ENCODE measurements at regions not wholly inside any gene's neighbourhood (a gene's known extent, or its start where the extent isn't known, plus 50 kb on each side); places are given as distances from the start of the nearest gene placed in this dataset.

GRCh38 chr2:60608679-60609078 is 55.2 kb upstream of the BCL11A start:
- no peak for TF ChIP-seq POLR2A (IDR thresholded peaks at IDR 0.05)
- TF ChIP-seq, protein P1, sequence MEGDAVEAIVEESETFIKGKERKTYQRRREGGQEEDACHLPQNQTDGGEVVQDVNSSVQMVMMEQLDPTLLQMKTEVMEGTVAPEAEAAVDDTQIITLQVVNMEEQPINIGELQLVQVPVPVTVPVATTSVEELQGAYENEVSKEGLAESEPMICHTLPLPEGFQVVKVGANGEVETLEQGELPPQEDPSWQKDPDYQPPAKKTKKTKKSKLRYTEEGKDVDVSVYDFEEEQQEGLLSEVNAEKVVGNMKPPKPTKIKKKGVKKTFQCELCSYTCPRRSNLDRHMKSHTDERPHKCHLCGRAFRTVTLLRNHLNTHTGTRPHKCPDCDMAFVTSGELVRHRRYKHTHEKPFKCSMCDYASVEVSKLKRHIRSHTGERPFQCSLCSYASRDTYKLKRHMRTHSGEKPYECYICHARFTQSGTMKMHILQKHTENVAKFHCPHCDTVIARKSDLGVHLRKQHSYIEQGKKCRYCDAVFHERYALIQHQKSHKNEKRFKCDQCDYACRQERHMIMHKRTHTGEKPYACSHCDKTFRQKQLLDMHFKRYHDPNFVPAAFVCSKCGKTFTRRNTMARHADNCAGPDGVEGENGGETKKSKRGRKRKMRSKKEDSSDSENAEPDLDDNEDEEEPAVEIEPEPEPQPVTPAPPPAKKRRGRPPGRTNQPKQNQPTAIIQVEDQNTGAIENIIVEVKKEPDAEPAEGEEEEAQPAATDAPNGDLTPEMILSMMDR (IDR thresholded peaks at IDR 0.05): peak in 3 of 7 experiments; percentile 6 to 15 (median 14)

Data from body of pancreas (tissue), 4 donors.